KOPT-K1 (cell line): ENCODE measurements at regions not wholly inside any gene's neighbourhood (a gene's known extent, or its start where the extent isn't known, plus 50 kb on each side); places are given as distances from the start of the nearest gene placed in this dataset.

Experiments used
- H3K27ac ChIP-seq: fragments of 200-600 bp; sonication (generic); 2 replicates; pipeline ENCODE4 v1.5.1; 2016; ENCODE audit warnings: antibody characterized with exemption, mild to moderate bottlenecking, low read depth, low read length; ENCODE audit not compliant: poor library complexity, severe bottlenecking
- H3K36me3 ChIP-seq: fragments of 200-600 bp; sonication (generic); 2 replicates; pipeline ENCODE4 v1.5.1; 2017; ENCODE audit warnings: antibody characterized with exemption, mild to moderate bottlenecking, low read length, moderate library complexity; ENCODE audit not compliant: insufficient read depth
- H3K9me3 ChIP-seq: fragments of 200-600 bp; sonication (generic); 2 replicates; pipeline ENCODE4 v1.5.1; 2017; ENCODE audit warnings: antibody characterized with exemption, low read length, mild to moderate bottlenecking; ENCODE audit not compliant: insufficient read depth, poor library complexity, severe bottlenecking

DNA sequence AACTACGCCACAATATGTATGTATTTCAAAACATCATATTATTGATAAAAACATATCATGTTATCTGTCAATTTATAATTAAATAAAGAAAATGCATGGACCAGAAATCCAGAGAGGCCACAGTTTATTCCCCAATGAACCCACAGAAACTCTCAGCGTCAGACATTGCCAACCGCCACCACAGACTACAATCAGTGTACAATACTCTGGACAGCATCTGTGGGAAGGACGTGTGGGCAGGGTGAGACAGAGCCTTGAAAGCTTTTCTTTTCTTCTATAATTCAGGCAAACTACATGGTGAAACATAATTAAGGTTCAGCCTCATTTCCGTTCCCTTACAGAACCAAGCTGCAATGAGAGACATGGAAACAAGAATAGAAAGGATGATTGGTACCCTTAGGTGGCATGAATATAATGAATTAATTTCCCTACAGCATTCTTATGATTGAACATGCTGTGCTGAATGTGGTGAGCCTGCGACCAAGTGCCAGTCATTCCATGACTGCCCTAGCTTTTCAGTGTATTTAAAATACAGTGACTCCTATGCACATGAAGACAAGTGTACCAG, 909.3 kb downstream of the SORCS1 start:
- H3K27ac ChIP-seq: no peak overlapping the region
- H3K36me3 ChIP-seq: no peaks in the 10 kb centered on the region
- no peaks in the 10 kb centered on the region for H3K9me3 ChIP-seq

DNA sequence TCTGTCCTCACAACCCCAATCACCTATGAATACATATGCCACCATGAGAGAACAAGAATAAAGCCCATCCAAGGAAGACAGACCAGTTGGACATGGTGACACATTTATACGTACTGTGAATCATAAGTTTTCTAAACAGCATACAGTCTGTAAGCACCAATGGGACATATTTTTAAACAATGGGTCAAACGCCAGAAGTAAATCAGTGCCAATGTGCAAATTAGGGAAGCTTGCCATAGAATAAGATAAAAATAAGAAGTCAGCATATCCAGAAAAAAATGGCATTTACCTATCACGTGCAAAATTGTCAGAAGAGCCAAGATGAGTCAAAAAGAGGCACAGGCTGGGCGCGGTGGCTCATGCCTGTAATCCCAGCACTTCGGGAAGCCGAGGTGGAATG, 910.4 kb downstream of the SORCS1 start:
- Histone ChIP-seq H3K36me3 (no peaks in the 10 kb centered on the region), H3K27ac (no peak overlapping the region), H3K9me3 (no peaks in the 10 kb centered on the region)

GRCh38 chr10:106252541-106252940, 912.0 kb downstream of the SORCS1 start:
- Histone ChIP-seq H3K36me3 (no peaks in the 10 kb centered on the region), H3K27ac (no peak overlapping the region), H3K9me3 (no peaks in the 10 kb centered on the region)

DNA sequence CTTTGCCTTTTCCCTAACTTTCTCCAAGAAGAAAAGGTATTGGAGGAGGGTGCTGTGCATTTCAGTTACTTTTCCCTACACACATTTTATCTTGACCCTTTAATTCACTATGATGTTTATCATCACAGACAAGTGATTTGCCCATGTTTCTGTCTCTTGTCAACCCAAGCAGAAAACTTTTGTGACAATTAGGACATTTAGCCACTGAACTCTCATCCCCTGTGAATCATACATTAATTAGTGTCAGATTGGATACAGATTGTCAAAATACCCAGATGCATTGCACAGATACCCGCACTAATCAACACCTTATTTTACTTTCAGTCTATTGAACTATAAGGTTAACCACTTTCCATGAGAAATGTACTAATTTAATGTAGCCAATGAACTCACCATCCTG, 912.9 kb downstream of the SORCS1 start:
- Histone ChIP-seq H3K27ac (no peak overlapping the region), H3K9me3 (no peaks in the 10 kb centered on the region), H3K36me3 (no peaks in the 10 kb centered on the region)

DNA sequence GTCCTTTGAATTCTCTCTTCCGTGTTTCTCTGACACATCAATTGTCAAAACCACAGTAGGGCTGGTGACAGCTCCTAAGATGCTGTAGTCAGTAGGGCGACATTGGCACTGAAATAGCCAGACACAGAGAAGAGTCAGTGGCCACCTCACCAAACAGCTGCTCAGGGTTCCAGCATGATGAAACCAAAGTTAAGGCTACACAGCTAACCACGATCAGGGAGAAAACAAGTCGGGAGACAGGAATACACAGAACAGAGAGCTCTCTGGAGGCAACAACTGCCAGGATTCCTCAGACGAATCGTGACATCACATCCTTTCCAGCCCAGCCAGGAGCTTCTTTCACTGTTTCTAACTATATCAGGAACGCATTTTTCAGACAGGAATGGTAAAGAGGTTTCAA, 922.2 kb downstream of the SORCS1 start:
- Histone ChIP-seq H3K9me3 (no peaks in the 10 kb centered on the region), H3K36me3 (no peaks in the 10 kb centered on the region), H3K27ac (no peak overlapping the region)

- Histone ChIP-seq H3K27ac (no peak overlapping the region), H3K36me3 (no peaks in the 10 kb centered on the region), H3K9me3 (no peaks in the 10 kb centered on the region)
These were observed 937.7 kb downstream of the SORCS1 start for GRCh38 chr10:106226828-106227227.

GRCh38 chr10:106226142-106226541, 938.4 kb downstream of the SORCS1 start:
- H3K36me3 ChIP-seq: no peaks in the 10 kb centered on the region
- H3K9me3 ChIP-seq: no peaks in the 10 kb centered on the region
- H3K27ac ChIP-seq: no peak overlapping the region

- H3K27ac ChIP-seq: no peak overlapping the region
- no peaks in the 10 kb centered on the region for H3K36me3 ChIP-seq
- no peaks in the 10 kb centered on the region for H3K9me3 ChIP-seq
These were observed 939.8 kb downstream of the SORCS1 start for GRCh38 chr10:106224676-106225075.

DNA sequence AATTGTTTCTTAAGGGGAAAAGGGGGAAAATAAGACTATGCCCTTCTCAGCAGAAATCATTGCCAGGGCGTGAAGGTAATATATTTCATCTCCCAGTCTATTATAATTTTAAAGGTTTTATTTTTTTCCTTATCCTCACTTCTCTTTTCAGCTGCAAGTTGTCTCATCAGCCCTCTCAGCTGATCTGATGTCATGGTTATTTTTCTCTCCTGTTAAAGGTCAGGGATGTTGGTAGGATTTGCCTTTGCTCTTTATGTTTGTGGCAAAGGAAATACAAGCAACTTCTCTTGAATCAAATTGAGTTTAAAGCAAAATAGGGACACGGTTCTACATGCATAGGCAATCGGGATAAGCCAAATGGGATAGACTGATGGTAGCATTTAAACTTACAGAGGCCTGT, 946.9 kb downstream of the SORCS1 start:
- no peaks in the 10 kb centered on the region for H3K9me3 ChIP-seq
- H3K27ac ChIP-seq: no peak overlapping the region
- H3K36me3 ChIP-seq: no peaks in the 10 kb centered on the region

DNA sequence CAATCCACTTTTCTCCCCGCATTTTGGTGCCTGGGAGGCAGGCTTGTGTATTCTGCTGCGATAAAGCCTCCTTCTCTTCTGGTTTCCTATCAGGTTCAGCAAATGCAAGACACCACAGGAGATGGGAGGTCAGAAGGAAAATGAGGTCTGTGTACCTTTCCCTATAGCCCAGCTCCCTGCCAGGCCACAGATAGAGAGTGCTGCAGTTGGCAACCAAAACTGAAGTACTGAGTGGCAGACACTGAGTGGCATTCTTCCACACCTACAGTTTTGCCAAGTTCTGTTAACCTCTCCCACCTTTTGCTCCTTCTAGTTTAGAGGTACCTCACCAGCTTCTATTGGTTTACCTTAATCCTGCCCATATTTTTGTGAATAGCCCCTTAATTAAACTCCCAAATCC, 948.4 kb downstream of the SORCS1 start:
- no peaks in the 10 kb centered on the region for H3K36me3 ChIP-seq
- no peaks in the 10 kb centered on the region for H3K9me3 ChIP-seq
- no peak overlapping the region for H3K27ac ChIP-seq

GRCh38 chr10:106214243-106214642, 950.3 kb downstream of the SORCS1 start:
- Histone ChIP-seq H3K36me3 (no peaks in the 10 kb centered on the region), H3K27ac (no peak overlapping the region), H3K9me3 (no peaks in the 10 kb centered on the region)

GRCh38 chr10:106213493-106213892, 951.0 kb downstream of the SORCS1 start:
- H3K9me3 ChIP-seq: no peaks in the 10 kb centered on the region
- H3K27ac ChIP-seq: no peak overlapping the region
- no peaks in the 10 kb centered on the region for H3K36me3 ChIP-seq

DNA sequence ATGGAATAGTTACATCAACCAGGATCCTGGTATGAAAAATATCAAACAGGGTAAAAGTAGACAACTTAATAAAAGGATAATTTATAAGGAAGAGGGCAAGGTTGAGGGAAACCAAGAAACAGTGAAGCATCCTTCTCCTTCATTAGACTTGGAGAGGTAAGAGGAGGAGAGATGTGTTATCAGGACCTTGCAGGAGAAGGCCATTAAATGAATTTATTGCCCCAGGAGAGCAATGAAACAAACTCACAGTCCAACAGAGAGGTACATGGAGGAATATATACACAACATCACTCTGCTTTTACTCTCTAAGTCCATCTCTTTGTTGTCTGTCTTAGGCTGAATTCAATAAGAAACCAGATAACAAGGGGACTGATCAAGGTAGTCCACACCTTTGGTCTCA, 966.2 kb downstream of the SORCS1 start:
- H3K27ac ChIP-seq: no peak overlapping the region
- no peaks in the 10 kb centered on the region for H3K36me3 ChIP-seq
- no peaks in the 10 kb centered on the region for H3K9me3 ChIP-seq

DNA sequence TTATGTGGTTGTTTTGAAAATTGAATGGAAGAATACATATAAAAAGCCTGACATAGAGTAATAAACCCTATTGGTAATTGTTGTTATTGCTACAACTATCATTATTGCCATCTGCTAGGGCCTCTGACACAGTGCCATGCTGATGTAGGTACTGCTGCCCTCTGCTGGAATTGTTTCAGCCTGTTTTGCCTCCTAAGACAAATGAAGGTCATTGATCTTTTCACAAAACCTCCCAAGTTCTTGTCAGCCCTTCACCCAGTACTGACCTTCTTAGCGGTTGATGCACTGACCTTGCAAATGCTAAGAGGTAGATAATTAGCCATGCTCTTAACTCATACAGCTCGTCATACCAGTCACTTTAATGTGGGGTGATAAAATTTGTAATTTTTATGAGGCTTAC, 975.2 kb downstream of the SORCS1 start:
- H3K36me3 ChIP-seq: no peaks in the 10 kb centered on the region
- H3K9me3 ChIP-seq: no peaks in the 10 kb centered on the region
- no peak overlapping the region for H3K27ac ChIP-seq

DNA sequence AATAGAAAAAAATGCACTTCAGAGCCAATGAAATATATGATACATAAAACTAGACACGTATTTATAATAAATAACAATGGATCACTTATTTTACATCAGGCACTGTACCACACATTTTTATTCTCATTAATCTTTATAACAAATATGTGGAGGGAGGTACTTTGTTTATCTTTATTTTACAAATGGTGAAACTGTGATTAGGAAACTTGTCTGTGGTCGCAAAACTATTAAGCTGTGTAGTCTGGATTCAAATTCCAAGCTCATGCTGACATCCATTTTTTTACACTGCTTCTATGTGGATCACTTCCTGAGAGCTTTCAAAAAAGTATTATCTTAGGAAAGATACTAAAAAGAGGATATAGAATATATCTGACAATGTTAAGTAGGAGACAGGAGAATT, 978.6 kb downstream of the SORCS1 start:
- H3K36me3 ChIP-seq: no peaks in the 10 kb centered on the region
- H3K9me3 ChIP-seq: no peaks in the 10 kb centered on the region
- no peak overlapping the region for H3K27ac ChIP-seq

DNA sequence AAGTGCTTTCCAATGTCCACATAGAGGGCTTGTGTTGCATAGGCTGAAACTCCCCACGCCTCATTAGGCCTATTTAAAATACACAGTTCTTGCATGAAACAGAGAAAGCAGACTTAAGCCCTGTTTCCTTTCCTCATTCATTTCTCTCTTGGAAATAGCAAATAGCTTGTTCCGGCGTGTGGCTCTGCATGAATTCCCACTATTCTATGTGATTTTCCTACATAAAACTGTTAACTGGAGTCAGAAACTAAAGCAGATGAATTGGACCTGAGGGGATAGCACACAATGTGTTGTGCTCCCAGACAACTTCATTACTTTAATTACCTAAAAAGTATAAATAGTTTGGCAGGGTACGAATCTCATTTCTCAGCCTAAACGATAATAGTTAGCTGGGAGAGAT, 981.5 kb downstream of the SORCS1 start:
- H3K9me3 ChIP-seq: no peaks in the 10 kb centered on the region
- H3K36me3 ChIP-seq: no peaks in the 10 kb centered on the region
- H3K27ac ChIP-seq: no peak overlapping the region

DNA sequence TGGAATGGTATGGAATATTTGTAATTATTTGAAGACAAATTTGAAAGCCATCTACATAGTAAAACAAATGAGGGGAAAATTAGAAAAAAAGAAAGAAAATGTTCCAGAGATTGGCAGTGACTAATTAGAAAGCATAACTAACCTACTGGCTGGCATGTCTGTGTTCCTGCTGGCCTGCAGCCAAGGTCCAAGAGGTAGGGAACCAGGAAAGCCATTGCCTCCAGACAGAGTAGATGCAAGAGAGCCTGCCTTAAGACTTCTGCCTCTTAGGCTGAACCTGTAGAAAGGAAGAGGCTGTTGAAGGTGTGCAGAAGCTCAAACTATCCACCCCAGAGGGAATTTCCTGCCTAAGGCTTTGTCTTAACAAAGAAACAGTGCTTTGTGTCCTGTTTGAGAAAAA, 982.0 kb downstream of the SORCS1 start:
- H3K36me3 ChIP-seq: no peaks in the 10 kb centered on the region
- no peak overlapping the region for H3K27ac ChIP-seq
- H3K9me3 ChIP-seq: no peaks in the 10 kb centered on the region
